Ovary (tissue), 3 donors: ENCODE measurements at regions not wholly inside any gene's neighbourhood (a gene's known extent, or its start where the extent isn't known, plus 50 kb on each side); places are given as distances from the start of the nearest gene placed in this dataset.

Experiments
- CTCF ChIP-seq, 3 donors: fragments of 450-650 bp in 2 of 3; fragments of 200-600 bp in 1 of 3; IDR thresholded peaks; one replicate each; pipeline versions ENCODE4 v1.5.1 to v1.8.0; 2016 to 2022; ENCODE audit warnings: antibody characterized with exemption in 3 of 3, mild to moderate bottlenecking in 1 of 3
- POLR2A ChIP-seq: fragments of 450-650 bp; IDR thresholded peaks from one replicate; pipeline ENCODE4 v1.6.1; 2017; ENCODE audit warnings: antibody characterized with exemption, mild to moderate bottlenecking, moderate library complexity
- donor health status: DM: no; HTN: no; CAD: no.

DNA sequence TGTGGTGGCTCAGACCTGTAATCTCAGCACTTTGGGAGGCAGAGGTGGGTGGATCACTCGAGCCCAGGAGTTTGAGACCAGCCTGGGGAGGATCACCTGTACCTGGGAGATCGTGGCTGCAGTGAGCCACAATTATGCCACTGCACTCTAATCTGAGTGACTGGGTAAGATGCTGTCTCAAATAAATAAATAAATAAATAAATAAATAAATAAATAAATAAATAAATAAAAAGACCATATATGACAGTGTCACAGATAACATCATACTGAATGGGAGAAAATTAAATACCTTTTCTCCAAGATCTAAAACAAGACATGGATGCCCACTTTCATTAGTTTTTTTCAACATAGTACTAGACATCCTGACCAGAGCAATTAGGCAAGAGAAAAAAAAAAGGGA is 182.8 kb downstream of the FAM47A start:
- TF ChIP-seq POLR2A = no peak
- TF ChIP-seq CTCF (IDR thresholded peaks at IDR 0.05) = no peak
